H1 (cell line): ENCODE measurements at regions not wholly inside any gene's neighbourhood (a gene's known extent, or its start where the extent isn't known, plus 50 kb on each side); places are given as distances from the start of the nearest gene placed in this dataset.

ENCODE experiments used
- CTCF ChIA-PET: fragments of 300-600 bp; sonication (Branson Sonifier 250); formaldehyde crosslinking; loops from one replicate; lab custom pipeline; 2021; ENCODE audit not compliant: partially characterized antibody; lab: Charles Lee
- POLR2A ChIA-PET: fragments of 300-600 bp; sonication (Branson Sonifier 250); formaldehyde crosslinking; loops from one replicate; lab custom pipeline; 2021; ENCODE audit warnings: inconsistent platforms; ENCODE audit not compliant: partially characterized antibody; lab: Charles Lee
- DNase-seq, 2 experiments: peaks; one replicate each; pipeline versions ENCODE4 v3.0.0 to v3.0.0-alpha.2; 2010 to 2022; ENCODE audit warnings: low spot score in 2 of 2, low read depth in 1 of 2, mixed read lengths in 1 of 2
- FAIRE-seq: peaks from 2 replicates; lab custom pipeline; 2011; peaks lifted over from hg19 to GRCh38; lab: Jason Lieb, UNC
- H2AFZ ChIP-seq: 2 replicates; pipeline ENCODE4 v1.8.1; 2012; ENCODE audit warnings: low read length, inconsistent platforms
- H2AK5ac ChIP-seq: 2 replicates; pipeline ENCODE4 v1.6.1; 2013; ENCODE audit warnings: low read depth, low read length
- H2BK120ac ChIP-seq: replicated peaks from 2 replicates; pipeline ENCODE3; 2013; ENCODE audit warnings: low read depth, low read length, inconsistent platforms
- H2BK12ac ChIP-seq: 2 replicates; pipeline ENCODE4 v1.6.1; 2013; ENCODE audit warnings: low read depth, low read length
- H2BK15ac ChIP-seq: 2 replicates; pipeline ENCODE4 v1.6.1; 2013; ENCODE audit warnings: low read length
- H2BK20ac ChIP-seq: 2 replicates; pipeline ENCODE4 v1.6.1; 2013; ENCODE audit warnings: low read length
- H2BK5ac ChIP-seq: 2 replicates; pipeline ENCODE4 v1.6.1; 2013; ENCODE audit warnings: low read depth, low read length
- H3K14ac ChIP-seq: 2 replicates; pipeline ENCODE4 v1.6.1; 2013; ENCODE audit warnings: inconsistent platforms; ENCODE audit not compliant: insufficient read length
- H3K18ac ChIP-seq: 2 replicates; pipeline ENCODE4 v1.6.1; 2013; ENCODE audit warnings: low read length; ENCODE audit errors: extremely low read depth
- H3K23ac ChIP-seq: 2 replicates; pipeline ENCODE4 v1.6.1; 2013; ENCODE audit warnings: inconsistent platforms; ENCODE audit not compliant: insufficient read length
- H3K23me2 ChIP-seq: 2 replicates; pipeline ENCODE4 v1.6.1; 2013; ENCODE audit warnings: low read depth, low read length
- H3K27ac ChIP-seq: 2 replicates; pipeline ENCODE4 v1.6.1; 2011; ENCODE audit warnings: low read depth, low read length, inconsistent platforms
- H3K27me3 ChIP-seq, 4 experiments: replicated peaks in 1 of 4; 1 replicate in 1 of 4; 2 replicates in 3 of 4; pipeline versions ENCODE4 v1.6.1 to v1.8.1; 2011 to 2013; ENCODE audit warnings: low read length in 3 of 4, mild to moderate bottlenecking in 3 of 4, inconsistent platforms in 2 of 4, mixed read lengths in 2 of 4, moderate library complexity in 1 of 4; ENCODE audit not compliant: control insufficient read depth in 3 of 4, insufficient read depth in 3 of 4; ENCODE audit errors: extremely low read depth in 1 of 4
- H3K36me3 ChIP-seq, 4 experiments: 2 replicates each; pipeline versions ENCODE4 v1.6.1 to v1.8.1; 2011 to 2013; ENCODE audit warnings: mild to moderate bottlenecking in 4 of 4, low read length in 3 of 4, moderate library complexity in 2 of 4, control low read depth in 1 of 4, inconsistent platforms in 1 of 4; ENCODE audit not compliant: insufficient read depth in 4 of 4, control insufficient read depth in 2 of 4
- H3K4ac ChIP-seq: replicated peaks from 2 replicates; pipeline ENCODE3; 2013; ENCODE audit warnings: low read length, low read depth, mixed read lengths, inconsistent platforms; ENCODE audit not compliant: insufficient read length
- H3K4me1 ChIP-seq, 4 experiments: replicated peaks in 1 of 4; 1 replicate in 1 of 4; 2 replicates in 3 of 4; pipeline versions ENCODE4 v1.6.1 to v1.8.1; 2011 to 2013; ENCODE audit warnings: low read length in 3 of 4, inconsistent platforms in 2 of 4, mixed read lengths in 1 of 4; ENCODE audit not compliant: insufficient read depth in 4 of 4, control insufficient read depth in 3 of 4
- H3K4me2 ChIP-seq, 2 experiments: 2 replicates each; pipeline versions ENCODE4 v1.6.1 to v1.8.1; 2011 to 2013; ENCODE audit warnings: low read depth in 2 of 2, low read length in 2 of 2, control low read depth in 1 of 2, inconsistent platforms in 1 of 2, mild to moderate bottlenecking in 1 of 2; ENCODE audit not compliant: insufficient read depth in 1 of 2
- H3K4me3 ChIP-seq, 4 experiments: fragments of 200-600, 300-600 bp in 1 of 4; sonication (generic), shearing (Covaris generic), sonication (Bioruptor Twin) in 1 of 4; 2 replicates each; pipeline versions ENCODE4 v1.5.1 to v1.8.1; 2011 to 2016; ENCODE audit warnings: low read length in 4 of 4, low read depth in 3 of 4, control low read depth in 2 of 4, inconsistent platforms in 2 of 4, mild to moderate bottlenecking in 2 of 4, mixed read lengths in 1 of 4, moderate library complexity in 1 of 4; ENCODE audit not compliant: insufficient read depth in 2 of 4; ENCODE audit errors: extremely low read depth in 1 of 4
- H3K56ac ChIP-seq: replicated peaks from 2 replicates; pipeline ENCODE3; 2013; ENCODE audit warnings: low read depth, mild to moderate bottlenecking, mixed read lengths, low read length, inconsistent platforms; ENCODE audit not compliant: insufficient read length
- H3K79me1 ChIP-seq: 2 replicates; pipeline ENCODE4 v1.6.1; 2013; ENCODE audit warnings: low read depth, low read length, control low read depth
- H3K79me2 ChIP-seq, 2 experiments: 2 replicates each; pipeline versions ENCODE4 v1.6.1 to v1.8.1; 2012 to 2013; ENCODE audit warnings: low read length in 2 of 2, mild to moderate bottlenecking in 2 of 2, inconsistent platforms in 1 of 2; ENCODE audit not compliant: insufficient read depth in 2 of 2, control insufficient read depth in 1 of 2
- H3K9ac ChIP-seq, 4 experiments: replicated peaks in 1 of 4; 1 replicate in 1 of 4; 2 replicates in 3 of 4; pipeline versions ENCODE4 v1.6.1 to v1.8.1; 2011 to 2013; ENCODE audit warnings: low read depth in 3 of 4, low read length in 3 of 4, control low read depth in 2 of 4, mild to moderate bottlenecking in 2 of 4, moderate library complexity in 2 of 4, inconsistent platforms in 1 of 4; ENCODE audit errors: extremely low read depth in 1 of 4
- H3K9me3 ChIP-seq, 2 experiments: 2 replicates each; pipeline versions ENCODE4 v1.6.1 to v1.8.1; 2012 to 2013; ENCODE audit warnings: mild to moderate bottlenecking in 2 of 2, moderate library complexity in 2 of 2, control low read depth in 1 of 2, inconsistent platforms in 1 of 2, low read depth in 1 of 2, low read length in 1 of 2, mixed read lengths in 1 of 2; ENCODE audit not compliant: insufficient read depth in 2 of 2
- H4K20me1 ChIP-seq, 2 experiments: replicated peaks in 1 of 2; 2 replicates each; pipeline versions ENCODE3 to v1.8.1; 2011 to 2013; ENCODE audit warnings: inconsistent platforms in 2 of 2, low read length in 2 of 2, mild to moderate bottlenecking in 1 of 2; ENCODE audit not compliant: insufficient read depth in 2 of 2, control insufficient read depth in 1 of 2
- H4K5ac ChIP-seq: 2 replicates; pipeline ENCODE4 v1.6.1; 2013; ENCODE audit warnings: low read length, low read depth, mixed read lengths, inconsistent platforms; ENCODE audit not compliant: insufficient read length
- H4K8ac ChIP-seq: 2 replicates; pipeline ENCODE4 v1.8.0; 2013; ENCODE audit warnings: mild to moderate bottlenecking, moderate library complexity, low read length, inconsistent platforms; ENCODE audit not compliant: insufficient read depth; ENCODE audit errors: extremely low read depth
- H4K91ac ChIP-seq: replicated peaks from 2 replicates; pipeline ENCODE3; 2013; ENCODE audit warnings: low read length, mixed read lengths, inconsistent platforms; ENCODE audit not compliant: insufficient read length
- HDAC2 ChIP-seq, 2 experiments: fragments of 300-600 bp in 1 of 2; sonication (generic) in 1 of 2; IDR thresholded peaks; 2 replicates each; pipeline ENCODE4 v1.6.1; 2011 to 2012; ENCODE audit warnings: low read depth in 2 of 2, low read length in 2 of 2, mild to moderate bottlenecking in 2 of 2, moderate library complexity in 2 of 2, borderline replicate concordance in 1 of 2, inconsistent platforms in 1 of 2
- SP1 ChIP-seq: IDR thresholded peaks from 2 replicates; pipeline ENCODE4 v1.6.1; 2011; ENCODE audit warnings: low read depth, low read length
- SRF ChIP-seq: IDR thresholded peaks from 2 replicates; pipeline ENCODE4 v1.6.1; 2011; ENCODE audit warnings: mild to moderate bottlenecking, low read depth, low read length, moderate library complexity
- TAF7 ChIP-seq: optimal IDR thresholded peaks from 2 replicates; pipeline ENCODE3; 2011; ENCODE audit warnings: low read depth, mild to moderate bottlenecking, inconsistent platforms, low read length, moderate library complexity, borderline replicate concordance
- WGBS, 2 experiments: shearing (Covaris generic) in 1 of 2; methylation state at CpG; one replicate each; pipeline versions ENCODE4 v1.1.6 to v1.1.7; 2013 to 2015; ENCODE audit warnings: low lambda C conversion rate in 2 of 2, mixed read lengths in 2 of 2, inconsistent platforms in 1 of 2, low coverage in 1 of 2, missing lambda C conversion rate in 1 of 2; ENCODE audit not compliant: insufficient replicate concordance in 2 of 2, insufficient coverage in 1 of 2, insufficient read length in 1 of 2; ENCODE audit errors: extremely low coverage in 1 of 2, missing lambda C conversion rate in 1 of 2; 5-methylcytosine and 5-hydroxymethylcytosine counted together
- TF ChIP-seq, protein P1 (sequence below), 3 experiments: IDR thresholded peaks; 1 replicate in 2 of 3; 2 replicates in 1 of 3; pipeline versions ENCODE4 v1.5.1 to v1.6.1; 2011; ENCODE audit warnings: low read length in 3 of 3, mild to moderate bottlenecking in 3 of 3, inconsistent platforms in 2 of 3, low read depth in 1 of 3, moderate library complexity in 1 of 3; ENCODE audit not compliant: insufficient read depth in 1 of 3; ENCODE audit errors: control extremely low read depth in 1 of 3

DNA sequence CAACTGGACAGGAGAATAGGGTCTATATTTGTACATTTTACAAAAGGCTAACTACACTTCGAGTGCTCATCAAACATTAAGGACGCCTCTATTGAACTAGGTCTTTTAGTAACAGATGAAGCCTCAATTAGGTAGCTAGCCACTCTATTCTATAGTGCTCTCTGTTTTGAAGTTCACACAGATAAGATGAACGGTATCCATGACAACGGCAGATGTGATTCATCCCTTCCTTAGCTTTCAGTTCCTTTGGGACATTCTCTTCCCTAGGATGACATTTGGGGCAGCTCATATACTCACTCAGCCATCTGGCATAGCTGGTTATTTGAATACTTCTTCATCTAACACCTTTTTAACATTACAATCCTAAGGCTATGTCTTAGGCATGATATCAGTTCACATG, 62.4 kb upstream of the WDFY3 start:
- Histone ChIP-seq H4K20me1 (no peaks in the 10 kb centered on the region), H3K18ac (no peak overlapping the region), H3K56ac (no peak overlapping the region), H2BK20ac (no peak overlapping the region), H2BK5ac (no peak overlapping the region), H2AFZ (no peak overlapping the region), H4K5ac (no peak overlapping the region), H2BK120ac (no peak overlapping the region), H3K23me2 (no peaks in the 10 kb centered on the region; the same call in 1 of the 2 replicates), H3K9ac (no peak overlapping the region), H2BK15ac (no peak overlapping the region), H3K9me3 (peaks cover 10 to 14% of the 10 kb centered on the region in 2 experiments), H2BK12ac (no peak overlapping the region), H3K4ac (no peak overlapping the region), H3K27me3 (no peaks in the 10 kb centered on the region), H3K79me1 (no peaks in the 10 kb centered on the region), H3K14ac (no peak overlapping the region), H3K4me2 (no peak overlapping the region), H4K8ac (no peak overlapping the region), H3K4me1 (no peaks in the 10 kb centered on the region), H4K91ac (no peak overlapping the region), H3K36me3 (no peaks in the 10 kb centered on the region; a peak in 1 of 8 replicates), H2AK5ac (no peak overlapping the region), H3K4me3 (no peak overlapping the region), H3K27ac (no peak overlapping the region), H3K79me2 (no peaks in the 10 kb centered on the region), H3K23ac (no peak overlapping the region)
- no peak for DNase-seq
- ChIA-PET CTCF (no interaction called here), POLR2A (no interaction called here)
- TF ChIP-seq, protein P1, sequence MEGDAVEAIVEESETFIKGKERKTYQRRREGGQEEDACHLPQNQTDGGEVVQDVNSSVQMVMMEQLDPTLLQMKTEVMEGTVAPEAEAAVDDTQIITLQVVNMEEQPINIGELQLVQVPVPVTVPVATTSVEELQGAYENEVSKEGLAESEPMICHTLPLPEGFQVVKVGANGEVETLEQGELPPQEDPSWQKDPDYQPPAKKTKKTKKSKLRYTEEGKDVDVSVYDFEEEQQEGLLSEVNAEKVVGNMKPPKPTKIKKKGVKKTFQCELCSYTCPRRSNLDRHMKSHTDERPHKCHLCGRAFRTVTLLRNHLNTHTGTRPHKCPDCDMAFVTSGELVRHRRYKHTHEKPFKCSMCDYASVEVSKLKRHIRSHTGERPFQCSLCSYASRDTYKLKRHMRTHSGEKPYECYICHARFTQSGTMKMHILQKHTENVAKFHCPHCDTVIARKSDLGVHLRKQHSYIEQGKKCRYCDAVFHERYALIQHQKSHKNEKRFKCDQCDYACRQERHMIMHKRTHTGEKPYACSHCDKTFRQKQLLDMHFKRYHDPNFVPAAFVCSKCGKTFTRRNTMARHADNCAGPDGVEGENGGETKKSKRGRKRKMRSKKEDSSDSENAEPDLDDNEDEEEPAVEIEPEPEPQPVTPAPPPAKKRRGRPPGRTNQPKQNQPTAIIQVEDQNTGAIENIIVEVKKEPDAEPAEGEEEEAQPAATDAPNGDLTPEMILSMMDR (IDR thresholded peaks at IDR 0.05; ENCODE audit: control extremely low read depth in 1 of 3, insufficient read depth in 1 of 3, low read depth in 1 of 3, low read length in 3 of 3), result no peak
- TF ChIP-seq SP1 (no peak), SRF (no peak), HDAC2 (IDR thresholded peaks at IDR 0.05; ENCODE audit: borderline replicate concordance in 1 of 2, low read depth in 2 of 2, low read length in 2 of 2) (no peak), TAF7 (no peak)
- FAIRE-seq, result no peak
- whole genome bisulfite sequencing, 2 experiments, result 85% methylated on average over 4 of the region's 4 CpGs; no CpG with 5 or more reads in 1 of the 2 experiments
